IPS-18a (cell line): ENCODE measurements at regions not wholly inside any gene's neighbourhood (a gene's known extent, or its start where the extent isn't known, plus 50 kb on each side); places are given as distances from the start of the nearest gene placed in this dataset.
"Not testable (repeated sequence)": the region's sequence is repeated elsewhere in the genome, so short reads cannot be mapped to it uniquely, and the experiment has no call there.

Experiments
- H3K27ac ChIP-seq: one replicate; pipeline ENCODE4 v1.5.1; 2013; ENCODE audit warnings: low read length
- H3K27me3 ChIP-seq: one replicate; pipeline ENCODE4 v1.6.1; 2013; ENCODE audit warnings: mild to moderate bottlenecking, low read length; ENCODE audit not compliant: control insufficient read depth, insufficient read depth
- H3K36me3 ChIP-seq: one replicate; pipeline ENCODE4 v1.6.1; 2013; ENCODE audit warnings: low read depth, low read length; ENCODE audit not compliant: control insufficient read depth
- H3K4me1 ChIP-seq: one replicate; pipeline ENCODE4 v1.6.1; 2013; ENCODE audit warnings: low read depth, low read length; ENCODE audit not compliant: control insufficient read depth
- H3K4me3 ChIP-seq: one replicate; pipeline ENCODE4 v1.5.1; 2013; ENCODE audit warnings: low read length
- H3K9ac ChIP-seq: one replicate; pipeline ENCODE4 v1.6.1; 2013; ENCODE audit warnings: mild to moderate bottlenecking, low read length, moderate library complexity
- H3K9me3 ChIP-seq: one replicate; pipeline ENCODE4 v1.6.1; 2013; ENCODE audit warnings: low read depth, low read length; ENCODE audit not compliant: control insufficient read depth

DNA sequence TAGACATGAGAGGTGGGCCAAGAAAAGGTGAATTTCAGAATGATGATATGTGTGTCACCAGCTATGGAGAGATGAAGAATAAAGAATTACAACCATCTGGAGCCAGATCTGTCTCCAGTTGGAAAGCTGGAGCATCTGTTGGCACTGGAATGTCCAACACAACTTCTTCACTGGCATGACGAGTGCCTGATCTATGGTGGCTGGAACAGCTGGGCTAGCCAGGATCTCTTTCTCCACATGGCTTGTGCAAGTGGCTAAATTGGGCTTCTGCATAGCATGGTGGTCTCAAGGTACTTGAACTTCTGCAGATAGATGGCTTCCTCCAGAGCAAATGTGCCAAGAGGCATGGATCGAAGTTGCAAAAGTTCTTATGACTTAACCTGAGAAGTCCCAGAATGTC, 256.1 kb upstream of the NCAM1 start:
- no peaks in the 10 kb centered on the region for H3K4me1 ChIP-seq
- no peaks in the 10 kb centered on the region for H3K9me3 ChIP-seq
- H3K27ac ChIP-seq, result no peak overlapping the region
- H3K9ac ChIP-seq, result no peak overlapping the region
- no peak overlapping the region for H3K4me3 ChIP-seq
- H3K27me3 ChIP-seq, result no peaks in the 10 kb centered on the region
- no peaks in the 10 kb centered on the region for H3K36me3 ChIP-seq

DNA sequence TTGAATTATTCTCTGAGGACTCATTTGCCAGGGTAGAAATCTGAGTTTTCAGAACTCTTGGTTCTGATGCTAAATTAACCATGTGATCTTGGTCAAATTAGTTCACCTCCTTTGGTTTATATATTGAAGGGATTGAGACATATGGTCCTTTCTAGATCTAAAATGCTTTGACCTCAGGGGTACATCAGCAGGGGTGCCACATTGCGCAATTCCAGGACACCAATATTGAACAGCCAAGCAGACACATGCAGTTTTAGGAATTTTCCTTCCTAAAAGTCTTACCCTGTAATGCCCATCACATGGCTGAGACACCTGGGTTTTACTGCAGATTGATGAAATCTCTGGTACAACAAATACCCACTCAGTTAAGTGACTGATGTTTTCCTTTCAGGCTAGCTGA, 254.4 kb upstream of the NCAM1 start:
- Histone ChIP-seq H3K4me3 (no peak overlapping the region), H3K36me3 (no peaks in the 10 kb centered on the region), H3K9ac (no peak overlapping the region), H3K9me3 (no peaks in the 10 kb centered on the region), H3K4me1 (no peaks in the 10 kb centered on the region), H3K27me3 (no peaks in the 10 kb centered on the region), H3K27ac (no peak overlapping the region)

DNA sequence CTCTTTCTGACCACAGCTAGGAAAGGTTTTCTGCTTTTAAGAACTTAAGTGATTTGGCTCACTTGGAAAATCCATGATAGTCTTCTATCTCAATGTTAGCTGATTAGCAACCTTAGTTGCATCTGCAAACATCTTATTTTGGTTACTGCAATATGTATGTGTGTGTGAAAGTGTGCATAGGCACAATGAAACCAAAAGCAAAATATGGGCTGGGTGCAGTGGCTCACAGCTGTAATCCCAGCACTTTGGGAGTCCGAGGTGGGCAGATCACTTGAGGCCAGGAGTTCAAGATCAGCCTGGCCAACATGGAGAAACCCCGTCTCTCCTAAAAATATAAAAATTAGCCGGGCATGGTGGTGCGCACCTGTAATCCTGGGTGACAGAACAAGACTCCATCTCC, 246.9 kb upstream of the NCAM1 start:
- not testable (repeated sequence) for H3K27me3 ChIP-seq, H3K4me3 ChIP-seq, H3K9me3 ChIP-seq, H3K36me3 ChIP-seq, H3K27ac ChIP-seq, H3K9ac ChIP-seq, H3K4me1 ChIP-seq

DNA sequence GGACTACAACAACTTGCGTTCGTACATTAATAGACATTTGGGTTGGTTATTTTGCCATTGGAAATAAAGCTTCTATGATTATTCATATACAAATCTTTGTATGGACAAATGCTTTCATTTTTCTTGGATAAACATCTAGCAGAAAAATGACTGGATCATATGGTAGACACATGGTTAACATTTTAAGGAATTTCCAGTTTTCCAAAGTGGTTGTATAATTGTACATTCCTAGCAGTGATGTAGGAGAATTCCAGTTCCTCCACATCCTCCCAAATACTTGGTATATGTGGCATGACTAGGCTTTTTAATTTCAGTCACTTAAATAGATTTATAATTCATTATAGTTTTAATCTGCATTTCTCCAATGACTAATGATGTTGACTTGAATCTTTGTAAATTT, 246.2 kb upstream of the NCAM1 start:
- Histone ChIP-seq H3K27ac (no peak overlapping the region), H3K9ac (no peak overlapping the region), H3K36me3 (no peaks in the 10 kb centered on the region), H3K9me3 (no peaks in the 10 kb centered on the region), H3K4me3 (no peak overlapping the region), H3K4me1 (no peaks in the 10 kb centered on the region), H3K27me3 (no peaks in the 10 kb centered on the region)

DNA sequence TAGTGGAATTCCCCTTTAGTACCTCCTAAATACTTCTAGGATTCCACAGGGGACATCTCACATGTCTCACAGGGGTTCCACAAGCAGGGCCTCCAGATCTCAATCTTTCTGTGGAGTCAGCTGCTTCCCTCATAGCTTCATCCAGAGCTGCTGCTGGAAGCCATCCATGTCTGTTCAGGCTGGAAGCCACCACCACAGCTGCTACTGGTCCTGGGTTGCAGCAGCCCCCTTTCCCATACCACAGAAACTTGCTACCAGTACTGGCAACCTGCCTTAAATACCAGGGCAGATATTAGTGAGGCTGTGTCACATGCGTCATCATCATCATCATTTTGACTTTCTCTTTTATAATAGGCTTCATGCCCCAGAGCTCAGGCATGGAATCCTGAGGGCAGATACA, 242.7 kb upstream of the NCAM1 start:
- Histone ChIP-seq H3K36me3 (no peaks in the 10 kb centered on the region), H3K9ac (no peak overlapping the region), H3K27me3 (no peaks in the 10 kb centered on the region), H3K27ac (no peak overlapping the region), H3K4me3 (no peak overlapping the region), H3K9me3 (no peaks in the 10 kb centered on the region), H3K4me1 (no peaks in the 10 kb centered on the region)

DNA sequence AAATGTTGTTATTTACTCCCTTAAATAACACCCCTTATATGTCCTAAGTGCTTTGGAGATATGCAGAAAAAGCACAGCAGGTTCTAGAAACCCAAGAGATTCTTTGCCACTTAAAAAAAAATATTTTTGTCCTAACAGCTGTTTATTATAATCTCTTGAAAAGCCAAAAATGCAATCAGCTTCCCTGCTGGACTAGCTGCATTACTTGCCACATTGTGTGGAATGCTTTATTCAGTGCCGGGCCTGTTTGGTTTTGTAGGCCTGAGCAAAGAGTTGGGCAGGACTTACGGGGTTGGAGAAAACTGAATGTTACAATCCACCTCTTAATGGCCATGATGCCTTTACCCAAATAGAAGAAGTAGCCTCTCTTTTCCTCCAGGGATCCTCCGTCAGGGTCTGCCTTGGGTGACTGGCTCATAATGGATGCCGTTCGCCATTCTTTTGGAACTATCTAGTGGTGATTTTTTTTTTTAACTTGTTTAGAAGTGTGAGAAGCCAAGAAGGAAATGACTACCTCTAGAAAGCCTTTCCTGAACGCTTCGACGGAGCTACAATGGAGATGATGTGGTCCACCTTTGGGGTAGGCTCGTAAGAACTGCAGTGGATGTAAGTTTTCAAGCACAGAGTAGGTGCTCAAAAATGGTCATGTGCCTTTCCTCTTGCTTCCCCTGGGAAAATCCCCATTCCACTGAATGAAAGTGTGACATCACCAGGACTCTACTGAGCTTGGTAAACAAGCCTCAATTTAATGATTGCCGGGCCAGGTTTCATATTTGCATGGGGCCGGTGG, 241.3 kb upstream of the NCAM1 start:
- H3K9ac ChIP-seq, result no peak overlapping the region
- H3K27ac ChIP-seq, result no peak overlapping the region
- H3K4me3 ChIP-seq, result no peak overlapping the region
- H3K27me3 ChIP-seq, result no peaks in the 10 kb centered on the region
- no peaks in the 10 kb centered on the region for H3K4me1 ChIP-seq
- no peaks in the 10 kb centered on the region for H3K9me3 ChIP-seq
- no peaks in the 10 kb centered on the region for H3K36me3 ChIP-seq

DNA sequence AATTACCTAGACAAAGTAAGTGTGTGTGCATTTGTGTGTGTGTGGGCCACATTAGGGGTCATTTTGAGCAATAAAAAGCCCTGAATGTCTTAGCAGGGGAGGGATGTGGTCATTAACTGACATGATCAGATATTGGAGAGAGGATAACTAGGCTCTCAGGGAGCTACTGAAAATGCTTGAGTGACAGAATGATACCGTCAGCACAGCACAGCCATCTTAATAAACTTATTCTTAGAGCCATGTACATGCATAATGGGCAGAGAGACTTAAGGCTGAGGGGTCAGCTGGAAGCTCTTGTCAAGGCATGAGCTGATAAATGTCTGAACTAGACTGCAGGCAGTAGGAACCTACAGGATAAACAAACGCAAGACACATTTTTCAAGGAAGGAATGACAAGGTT, 239.1 kb upstream of the NCAM1 start:
- H3K27ac ChIP-seq, result no peak overlapping the region
- no peak overlapping the region for H3K9ac ChIP-seq
- H3K9me3 ChIP-seq, result no peaks in the 10 kb centered on the region
- no peaks in the 10 kb centered on the region for H3K36me3 ChIP-seq
- H3K4me3 ChIP-seq, result no peak overlapping the region
- H3K27me3 ChIP-seq, result no peaks in the 10 kb centered on the region
- no peaks in the 10 kb centered on the region for H3K4me1 ChIP-seq

DNA sequence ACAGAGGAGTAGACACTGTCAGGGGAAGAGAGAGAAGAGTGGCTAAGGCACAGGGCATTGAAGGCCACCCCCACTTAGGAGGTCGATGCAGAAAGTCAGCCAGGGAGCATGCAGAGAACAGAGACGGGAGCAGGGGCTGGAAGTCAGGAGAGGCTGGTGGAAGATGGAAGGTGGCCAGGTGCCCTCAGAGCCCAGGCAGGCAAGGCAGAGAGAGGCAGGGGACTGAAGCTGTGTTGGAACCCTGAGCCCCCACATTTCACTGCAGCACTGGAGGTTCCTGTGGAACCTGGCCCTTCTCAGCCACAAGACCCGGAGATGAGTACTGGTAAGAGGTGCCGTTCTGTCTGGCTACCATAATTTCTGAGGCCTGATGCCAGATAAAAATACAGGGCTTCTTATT, 238.3 kb upstream of the NCAM1 start:
- no peaks in the 10 kb centered on the region for H3K27me3 ChIP-seq
- no peaks in the 10 kb centered on the region for H3K9me3 ChIP-seq
- no peak overlapping the region for H3K27ac ChIP-seq
- no peak overlapping the region for H3K9ac ChIP-seq
- H3K36me3 ChIP-seq, result no peaks in the 10 kb centered on the region
- H3K4me3 ChIP-seq, result no peak overlapping the region
- H3K4me1 ChIP-seq, result no peaks in the 10 kb centered on the region

DNA sequence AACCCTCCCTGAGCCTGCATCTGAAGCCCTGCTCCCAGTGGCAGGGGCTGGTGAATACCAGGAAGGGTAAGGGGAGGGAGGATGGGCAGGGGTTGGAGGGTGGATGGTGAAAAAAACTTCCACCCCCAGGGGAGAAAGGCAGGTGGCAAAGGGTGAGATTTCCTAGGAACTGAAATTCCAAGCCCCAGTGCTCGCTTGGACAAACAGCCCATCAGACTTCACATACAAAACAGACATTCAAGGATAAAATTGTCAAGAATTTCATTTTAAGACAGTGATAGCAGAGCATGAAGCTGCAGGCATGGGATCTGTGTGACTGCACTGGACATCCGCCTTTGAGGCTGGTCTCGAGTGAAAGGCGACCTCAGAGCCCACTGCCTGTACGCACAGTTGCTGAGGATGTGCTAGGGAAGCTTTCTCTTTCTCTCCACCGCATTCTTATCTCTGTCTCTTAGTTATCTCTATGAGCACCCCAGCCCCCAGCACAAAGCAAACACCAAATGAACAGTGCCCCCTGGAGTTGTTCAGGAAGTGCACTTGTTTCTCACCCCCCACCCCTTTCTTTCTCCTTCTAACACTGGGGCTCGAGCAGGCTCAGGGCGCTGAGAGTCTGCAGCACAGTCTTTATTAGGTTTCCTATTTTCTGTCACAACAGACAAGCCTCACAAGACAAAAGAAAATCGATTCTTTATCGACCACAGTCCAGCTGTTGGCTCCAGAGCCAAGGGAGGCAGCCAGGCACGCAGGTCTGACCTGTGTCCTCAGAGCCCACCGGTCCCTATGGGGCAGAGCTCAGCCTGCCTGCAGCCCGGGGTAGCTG, 237.3 kb upstream of the NCAM1 start:
- no peak overlapping the region for H3K27ac ChIP-seq
- no peaks in the 10 kb centered on the region for H3K36me3 ChIP-seq
- no peaks in the 10 kb centered on the region for H3K4me1 ChIP-seq
- no peaks in the 10 kb centered on the region for H3K9me3 ChIP-seq
- H3K9ac ChIP-seq, result no peak overlapping the region
- H3K4me3 ChIP-seq, result no peak overlapping the region
- H3K27me3 ChIP-seq, result no peaks in the 10 kb centered on the region

DNA sequence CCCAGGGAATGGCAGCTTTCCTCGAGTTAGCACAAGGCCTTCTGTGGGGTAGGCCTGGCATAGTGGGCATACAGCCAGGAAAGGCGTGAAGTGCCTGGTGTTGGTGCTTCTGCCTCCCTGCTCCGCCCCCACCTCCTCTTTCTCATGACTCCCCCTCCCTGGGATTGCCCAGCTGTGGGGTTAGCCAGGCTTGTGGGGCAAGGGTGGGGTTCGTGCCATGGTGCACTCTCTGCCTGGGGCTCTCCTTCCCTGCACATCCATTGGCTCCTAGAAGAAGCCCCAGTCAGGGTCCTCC, 236.8 kb upstream of the NCAM1 start:
- Histone ChIP-seq H3K9ac (no peak overlapping the region), H3K4me3 (no peak overlapping the region), H3K36me3 (no peaks in the 10 kb centered on the region), H3K27ac (no peak overlapping the region), H3K27me3 (no peaks in the 10 kb centered on the region), H3K9me3 (no peaks in the 10 kb centered on the region), H3K4me1 (no peaks in the 10 kb centered on the region)

DNA sequence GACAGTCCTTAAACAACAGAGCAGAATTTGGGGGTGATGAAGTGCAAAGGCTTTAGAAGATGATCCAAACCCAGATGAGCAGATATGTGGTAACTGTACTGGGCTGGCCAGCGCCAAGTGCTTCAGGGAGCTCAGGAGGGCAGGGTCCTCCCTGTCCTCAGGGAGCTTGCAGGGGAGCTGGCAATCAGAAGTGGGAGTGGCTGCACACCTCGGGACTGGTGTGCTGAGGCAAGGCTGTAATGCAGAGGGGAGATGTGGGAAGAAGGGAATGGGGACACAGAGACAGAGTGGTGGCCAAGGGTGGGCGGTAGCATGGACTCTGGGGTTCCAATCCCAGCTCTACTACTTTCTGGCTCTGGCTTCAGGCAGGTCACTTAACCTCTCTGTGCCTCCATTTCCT, 235.6 kb upstream of the NCAM1 start:
- Histone ChIP-seq H3K4me1 (no peaks in the 10 kb centered on the region), H3K4me3 (no peak overlapping the region), H3K9ac (no peak overlapping the region), H3K36me3 (no peaks in the 10 kb centered on the region), H3K9me3 (no peaks in the 10 kb centered on the region), H3K27me3 (no peaks in the 10 kb centered on the region), H3K27ac (no peak overlapping the region)

DNA sequence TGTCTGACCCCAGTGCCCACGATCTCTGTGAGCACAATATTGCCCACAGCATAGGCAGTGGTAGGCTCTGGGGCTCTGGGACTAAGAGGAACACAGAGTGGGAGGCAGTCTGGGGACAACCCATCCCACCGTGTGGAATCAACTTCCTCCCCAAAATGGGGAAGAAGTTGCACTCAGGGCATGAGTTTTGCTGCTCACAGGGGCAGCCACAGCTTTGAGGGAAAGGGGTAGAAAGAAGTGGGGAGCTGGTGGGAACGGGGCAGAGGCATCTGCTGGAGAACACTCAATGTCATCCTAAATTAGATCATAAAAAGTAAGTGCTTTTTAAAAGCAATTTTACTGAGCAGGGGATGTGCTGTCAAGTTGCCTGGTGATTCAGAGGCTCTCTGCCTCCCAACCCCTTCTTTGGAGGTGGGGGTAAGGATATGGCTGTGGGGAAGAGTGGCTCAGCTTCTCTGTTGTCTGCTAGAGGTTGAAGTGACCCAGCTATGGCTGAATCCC, 233.8 kb upstream of the NCAM1 start:
- Histone ChIP-seq H3K27ac (no peak overlapping the region), H3K36me3 (no peaks in the 10 kb centered on the region), H3K27me3 (no peaks in the 10 kb centered on the region), H3K4me1 (no peaks in the 10 kb centered on the region), H3K9ac (no peak overlapping the region), H3K9me3 (no peaks in the 10 kb centered on the region), H3K4me3 (no peak overlapping the region)
